Dendritic cell treated with granulocyte-macrophage colony-stimulating factor and Interleukin-4, amounts not matched to agents 40 ng/mL and 50 ng/mL, for 4 days (primary cell): ENCODE measurements at regions not wholly inside any gene's neighbourhood (a gene's known extent, or its start where the extent isn't known, plus 50 kb on each side); places are given as distances from the start of the nearest gene placed in this dataset.

ENCODE experiments used
- H3K27ac Mint-ChIP-seq: one replicate; pipeline ENCODE4 v1.8.0; 2022; ENCODE audit warnings: mild to moderate bottlenecking, mixed read lengths
- H3K27me3 Mint-ChIP-seq: one replicate; pipeline ENCODE4 v1.8.0; 2022; ENCODE audit warnings: mild to moderate bottlenecking, mixed read lengths
- H3K36me3 Mint-ChIP-seq: one replicate; pipeline ENCODE4 v1.8.0; 2022; ENCODE audit warnings: low read depth, mixed read lengths
- H3K4me1 Mint-ChIP-seq: one replicate; pipeline ENCODE4 v1.8.0; 2022; ENCODE audit warnings: low read depth, mixed read lengths
- H3K4me3 Mint-ChIP-seq: one replicate; pipeline ENCODE4 v1.8.0; 2022; ENCODE audit warnings: mild to moderate bottlenecking, moderate library complexity, mixed read lengths
- H3K9me3 Mint-ChIP-seq: one replicate; pipeline ENCODE4 v1.8.0; 2022; ENCODE audit warnings: mixed read lengths
- intact Hi-C: fragments of 100-400 bp; cut with micrococcal nuclease; formaldehyde crosslinking; loops from one replicate; pipeline ENCODE4 v1.15.0; 2022

DNA sequence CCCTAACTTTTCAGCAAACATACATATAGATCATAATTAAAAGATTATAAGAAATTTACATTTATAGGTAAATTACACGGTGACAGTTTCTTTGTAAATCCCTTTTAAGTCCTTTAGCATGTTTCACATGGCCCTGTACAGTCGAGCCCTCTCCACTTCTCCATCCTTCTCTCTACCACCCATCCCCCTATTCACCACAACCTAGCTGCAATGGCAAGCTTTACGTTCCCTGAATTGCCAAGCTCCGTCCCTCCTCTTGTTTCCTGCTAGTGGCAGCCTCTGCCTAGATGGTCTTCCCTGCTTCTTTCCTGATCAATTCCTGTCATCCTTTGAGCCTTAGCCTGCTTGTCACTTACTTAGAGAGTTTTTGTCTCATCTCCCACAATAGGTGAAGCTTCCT lies 116.2 kb downstream of the TMA16 start:
- Mint-ChIP-seq H3K27ac (peak overlapping the region; percentile 94), H3K27me3 (no peaks in the 10 kb centered on the region), H3K4me3 (peak overlapping the region; percentile 95), H3K9me3 (peaks cover 9% of the 10 kb centered on the region), H3K36me3 (peaks cover 74% of the 10 kb centered on the region), H3K4me1 (peaks cover 57% of the 10 kb centered on the region)
- intact Hi-C loops, result loop anchor here (5.0 kb wide), 1 partner anchor 53 kb away; no protein-coding TSS in a partner anchor

DNA sequence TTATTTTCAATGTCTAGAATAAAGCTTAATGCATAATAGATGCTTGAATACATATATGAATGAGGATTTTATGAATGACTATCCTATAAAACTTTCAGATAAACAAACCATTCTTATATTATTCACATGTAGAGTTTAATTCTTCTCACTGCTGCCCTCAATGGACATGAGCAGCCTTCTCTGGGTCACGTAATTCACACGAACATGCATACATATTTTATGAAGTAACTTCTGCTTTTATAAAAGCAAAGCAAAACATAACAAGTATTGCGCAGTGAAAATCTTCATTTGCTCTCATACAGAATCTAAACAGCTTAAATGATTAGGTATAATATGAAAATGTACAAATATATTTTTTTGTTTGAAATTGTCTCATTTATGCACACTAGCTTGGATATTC lies 116.7 kb downstream of the TMA16 start:
- H3K36me3 Mint-ChIP-seq, result peaks cover 69% of the 10 kb centered on the region
- peaks cover 54% of the 10 kb centered on the region for H3K4me1 Mint-ChIP-seq
- H3K27me3 Mint-ChIP-seq, result no peaks in the 10 kb centered on the region
- intact Hi-C loops, result loop anchor here (5.0 kb wide), 1 partner anchor 54 kb away; no protein-coding TSS in a partner anchor
- peak overlapping the region; percentile 94 for H3K27ac Mint-ChIP-seq
- H3K9me3 Mint-ChIP-seq, result peaks cover 9% of the 10 kb centered on the region
- H3K4me3 Mint-ChIP-seq, result peak overlapping the region; percentile 83

DNA sequence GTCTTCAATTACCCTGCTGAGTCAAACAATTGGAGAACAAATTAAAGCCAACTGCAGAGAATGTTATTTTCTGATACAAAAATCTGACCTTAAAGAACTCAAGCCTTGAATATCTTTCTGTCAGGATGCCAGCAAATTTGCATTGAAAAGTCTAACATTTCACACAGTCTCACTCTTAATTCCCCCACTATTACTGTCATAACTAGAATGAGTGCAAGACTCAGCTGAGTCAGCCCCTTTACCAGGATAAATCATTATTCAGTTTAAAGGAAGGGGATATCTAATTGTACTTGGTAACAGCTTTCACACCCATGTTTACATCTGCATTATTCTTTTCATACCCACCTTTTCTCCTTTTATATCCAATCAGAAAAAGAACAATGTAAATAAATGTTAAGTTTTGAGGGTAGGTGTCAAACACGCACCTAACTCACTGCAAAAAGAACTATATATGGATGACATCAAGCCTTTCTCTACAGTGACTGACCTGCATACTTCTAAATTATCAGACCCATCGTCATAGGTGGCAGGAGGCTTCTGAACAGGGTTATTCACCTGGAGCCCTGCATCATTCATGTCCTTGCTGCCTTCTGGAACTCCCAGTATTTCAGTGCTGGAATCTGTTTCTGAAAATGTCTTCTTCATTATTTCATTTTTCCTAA lies 117.4 kb downstream of the TMA16 start:
- H3K4me3 Mint-ChIP-seq, result peak overlapping the region; percentile 83

DNA sequence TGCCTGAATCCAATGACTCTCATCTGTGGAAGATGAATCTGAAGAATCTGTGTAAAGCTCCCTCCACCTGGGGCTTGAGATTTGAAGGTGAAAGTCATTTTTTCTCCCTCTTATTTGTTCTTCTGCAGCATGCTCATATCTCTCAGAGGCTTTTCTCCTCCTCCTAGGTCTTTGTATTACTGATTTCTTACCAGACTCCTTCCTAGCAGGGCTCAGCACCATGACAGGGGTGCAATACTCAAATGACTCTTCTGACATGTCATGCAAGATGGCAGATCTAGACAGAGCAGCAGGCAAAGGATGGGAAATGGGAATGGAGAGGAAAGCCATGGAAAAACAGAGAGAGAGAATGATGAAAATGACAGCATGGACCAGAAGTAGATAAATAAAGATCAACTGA lies 118.3 kb downstream of the TMA16 start:
- H3K36me3 Mint-ChIP-seq, result peaks cover 53% of the 10 kb centered on the region
- H3K27ac Mint-ChIP-seq, result peak overlapping the region; percentile 94
- H3K27me3 Mint-ChIP-seq, result no peaks in the 10 kb centered on the region
- peak overlapping the region; percentile 83 for H3K4me3 Mint-ChIP-seq
- H3K4me1 Mint-ChIP-seq, result peaks cover 38% of the 10 kb centered on the region
- intact Hi-C loops, result loop anchor here (2.0 to 5.0 kb wide), 2 partner anchors 52 to 55 kb away; no protein-coding TSS in a partner anchor
- H3K9me3 Mint-ChIP-seq, result peaks cover 9% of the 10 kb centered on the region

More for the DNA sequence above, 117.4 kb downstream of the TMA16 start:
- H3K27me3 Mint-ChIP-seq, result no peaks in the 10 kb centered on the region
- intact Hi-C loops, result loop anchor here (2.0 to 5.0 kb wide), 2 partner anchors 53 to 55 kb away; no protein-coding TSS in a partner anchor
- peaks cover 9% of the 10 kb centered on the region for H3K9me3 Mint-ChIP-seq
- H3K27ac Mint-ChIP-seq, result peak overlapping the region; percentile 94
- H3K4me1 Mint-ChIP-seq, result peaks cover 46% of the 10 kb centered on the region
- peaks cover 61% of the 10 kb centered on the region for H3K36me3 Mint-ChIP-seq

DNA sequence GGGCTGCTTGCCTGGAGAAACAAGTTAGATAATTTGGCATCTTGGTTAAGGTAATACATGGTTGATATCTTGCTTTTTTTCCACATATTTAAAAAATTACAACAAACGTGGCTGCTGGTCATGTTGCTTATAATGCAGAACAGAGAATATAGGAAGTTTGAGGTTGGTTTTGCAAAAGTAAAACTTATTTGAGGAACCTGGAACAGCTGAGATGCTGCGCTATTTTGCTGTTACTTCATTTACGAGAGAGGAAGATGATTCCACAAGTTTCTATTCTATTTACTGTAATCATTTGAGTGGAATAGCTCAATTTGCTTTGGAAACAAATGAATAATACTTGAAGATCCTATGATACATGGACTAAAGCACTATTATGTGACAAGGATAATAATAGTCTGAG lies 118.9 kb downstream of the TMA16 start:
- Mint-ChIP-seq H3K27me3 (no peaks in the 10 kb centered on the region), H3K36me3 (peaks cover 47% of the 10 kb centered on the region)
- intact Hi-C loops, result loop anchor here (2.0 to 5.0 kb wide), 2 partner anchors 51 to 56 kb away; no protein-coding TSS in a partner anchor

DNA sequence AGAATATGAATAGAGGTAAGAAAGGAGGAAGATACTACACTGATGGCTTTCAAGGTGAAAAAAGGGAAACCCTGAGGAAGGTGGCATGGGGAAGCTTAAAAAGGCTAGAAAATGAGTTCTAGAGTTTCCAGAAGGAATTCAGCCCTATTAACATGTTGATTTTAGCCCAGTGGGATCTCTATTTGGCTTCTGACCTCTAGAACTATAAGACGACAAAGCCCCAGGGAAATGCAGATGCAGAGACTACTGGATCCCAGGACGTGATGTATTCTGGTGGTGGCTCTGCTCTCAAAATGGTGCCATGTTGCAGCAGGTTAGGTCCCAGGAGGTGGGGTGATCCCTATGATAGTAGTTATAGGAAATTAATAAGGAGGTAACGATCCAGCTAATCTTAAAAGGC lies 120.4 kb downstream of the TMA16 start:
- H3K27ac Mint-ChIP-seq, result peak overlapping the region; percentile 94
- H3K36me3 Mint-ChIP-seq, result peaks cover 32% of the 10 kb centered on the region
- H3K9me3 Mint-ChIP-seq, result peaks cover 9% of the 10 kb centered on the region
- intact Hi-C loops, result loop anchor here (5.0 kb wide), 1 partner anchor 58 kb away; no protein-coding TSS in a partner anchor
- no peak overlapping the region for H3K4me3 Mint-ChIP-seq
- peaks cover 32% of the 10 kb centered on the region for H3K4me1 Mint-ChIP-seq
- no peaks in the 10 kb centered on the region for H3K27me3 Mint-ChIP-seq

More for the DNA sequence above, 118.9 kb downstream of the TMA16 start:
- peak overlapping the region; percentile 83 for H3K4me3 Mint-ChIP-seq
- peak overlapping the region; percentile 94 for H3K27ac Mint-ChIP-seq
- H3K9me3 Mint-ChIP-seq, result peaks cover 9% of the 10 kb centered on the region
- peaks cover 37% of the 10 kb centered on the region for H3K4me1 Mint-ChIP-seq

DNA sequence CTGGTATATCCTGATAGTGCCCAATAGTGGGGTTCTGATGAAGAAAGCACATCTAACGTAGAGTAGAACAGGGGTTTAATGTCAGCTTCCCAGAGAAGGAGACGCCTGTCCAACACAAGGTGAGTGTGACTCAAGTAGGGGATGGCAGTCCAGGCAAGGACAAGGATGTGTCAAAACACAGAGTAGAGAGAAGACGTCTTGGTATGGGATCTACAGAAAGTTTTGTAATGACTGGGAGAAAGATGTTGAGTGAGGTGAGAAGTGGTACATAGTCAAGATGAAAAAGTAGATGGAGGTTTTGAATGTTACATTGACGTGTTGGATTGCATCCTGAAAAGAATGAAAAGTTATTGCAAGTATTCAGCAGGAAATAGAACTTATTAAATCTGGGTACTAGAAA lies 124.4 kb downstream of the TMA16 start:
- Mint-ChIP-seq H3K4me1 (peaks cover 52% of the 10 kb centered on the region), H3K27ac (peak overlapping the region; percentile 16), H3K4me3 (no peak overlapping the region), H3K9me3 (peaks cover 9% of the 10 kb centered on the region), H3K27me3 (no peaks in the 10 kb centered on the region), H3K36me3 (no peaks in the 10 kb centered on the region)
- intact Hi-C loops, result no loop called here

DNA sequence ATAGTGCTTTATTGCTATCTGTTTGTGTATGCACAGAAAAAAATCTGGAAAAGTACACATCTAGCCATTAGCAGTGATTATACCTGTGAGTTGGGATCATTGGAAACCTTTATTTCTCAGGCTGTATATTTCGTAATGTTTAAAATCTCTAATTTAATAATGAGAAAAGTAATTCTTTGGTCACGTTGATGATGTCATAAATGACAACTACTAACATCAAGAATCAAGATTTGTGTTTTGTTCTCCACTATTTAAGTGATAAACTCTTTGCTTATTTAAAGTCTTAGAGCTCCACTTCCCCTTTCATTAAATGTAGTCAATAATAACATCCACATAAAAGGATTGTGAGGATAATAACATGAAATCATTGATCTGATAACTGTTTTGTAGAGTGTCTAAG lies 126.2 kb downstream of the TMA16 start:
- H3K36me3 Mint-ChIP-seq, result no peaks in the 10 kb centered on the region
- H3K9me3 Mint-ChIP-seq, result peaks cover 9% of the 10 kb centered on the region
- H3K27ac Mint-ChIP-seq, result no peak overlapping the region
- H3K4me3 Mint-ChIP-seq, result no peak overlapping the region
- H3K4me1 Mint-ChIP-seq, result peaks cover 48% of the 10 kb centered on the region
- H3K27me3 Mint-ChIP-seq, result no peaks in the 10 kb centered on the region
- intact Hi-C loops, result no loop called here

DNA sequence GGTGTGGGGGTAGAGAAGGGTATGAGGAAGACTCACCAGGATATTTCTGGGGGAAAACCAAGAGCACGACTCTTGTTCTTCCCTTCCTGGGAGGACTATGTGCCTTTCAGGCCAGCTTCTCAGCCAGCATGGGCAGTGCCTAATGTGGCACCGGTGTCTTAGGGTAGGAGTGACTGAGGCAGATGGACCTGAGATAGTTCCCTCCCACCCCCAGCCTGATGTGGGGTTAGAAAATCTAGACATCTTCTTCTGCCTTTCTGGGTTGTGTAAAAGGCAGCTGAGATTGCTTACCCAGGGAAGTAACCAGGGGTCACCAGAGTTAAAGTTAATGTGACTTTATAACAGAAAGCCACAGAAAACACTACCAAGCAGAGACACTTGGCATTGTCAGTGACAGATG lies 127.3 kb downstream of the TMA16 start:
- Mint-ChIP-seq H3K36me3 (no peaks in the 10 kb centered on the region), H3K9me3 (peaks cover 9% of the 10 kb centered on the region), H3K27me3 (no peaks in the 10 kb centered on the region), H3K27ac (peak overlapping the region; percentile 91), H3K4me3 (peak overlapping the region; percentile 13), H3K4me1 (peaks cover 48% of the 10 kb centered on the region)
- intact Hi-C loops, result no loop called here

DNA sequence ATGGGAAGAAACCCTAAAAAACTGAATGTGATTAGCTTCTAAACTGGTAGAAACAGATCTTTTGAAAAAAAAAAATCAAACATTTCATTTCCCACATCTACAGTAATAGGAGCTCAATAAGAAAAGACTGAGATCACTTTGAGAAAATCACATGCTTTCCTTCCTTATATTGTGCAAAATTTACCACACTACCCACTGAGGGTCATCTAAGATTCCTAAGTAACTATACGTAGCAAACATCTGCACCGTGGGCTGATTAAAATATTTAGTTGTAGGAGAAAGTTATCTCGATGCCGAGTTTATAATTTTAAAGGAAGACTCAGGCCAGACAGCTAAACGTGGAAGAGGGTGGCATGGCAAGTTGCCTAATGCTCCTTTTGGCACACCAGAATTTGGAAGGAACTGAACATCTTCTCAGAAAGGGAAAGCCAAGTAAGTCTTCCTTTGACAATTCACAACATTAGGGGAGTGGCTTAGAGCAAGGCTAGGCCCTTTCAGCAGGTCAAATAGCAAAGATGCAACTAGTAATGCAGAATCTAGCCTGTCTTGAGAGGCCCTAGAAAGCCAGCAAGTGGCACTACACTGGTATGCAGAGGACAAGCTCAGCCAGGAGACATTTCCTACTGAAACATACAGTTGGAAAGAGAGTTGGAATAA lies 128.0 kb downstream of the TMA16 start:
- H3K4me1 Mint-ChIP-seq, result peaks cover 48% of the 10 kb centered on the region
- intact Hi-C loops, result no loop called here

DNA sequence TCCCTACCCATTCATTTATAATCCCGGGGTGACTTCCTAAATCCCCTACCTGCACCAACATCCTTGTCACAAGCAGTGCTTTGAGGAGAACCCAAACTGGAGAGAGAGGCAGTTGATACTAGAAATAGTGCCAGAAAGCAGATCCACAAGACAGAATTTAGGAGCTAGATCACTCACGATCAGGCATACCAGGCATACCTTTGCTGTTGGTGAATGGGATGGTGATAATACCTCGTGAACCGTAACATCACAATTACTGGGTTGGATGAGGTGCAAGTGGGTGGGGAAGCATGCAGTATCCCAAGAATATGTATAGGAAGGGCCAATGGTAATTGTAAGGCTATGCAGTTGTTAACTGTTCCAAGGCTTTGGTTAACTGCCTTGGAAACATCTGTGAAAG lies 129.3 kb downstream of the TMA16 start:
- peaks cover 45% of the 10 kb centered on the region for H3K4me1 Mint-ChIP-seq
- no peaks in the 10 kb centered on the region for H3K36me3 Mint-ChIP-seq
- no peak overlapping the region for H3K27ac Mint-ChIP-seq
- H3K4me3 Mint-ChIP-seq, result no peak overlapping the region
- intact Hi-C loops, result no loop called here
- peaks cover 9% of the 10 kb centered on the region for H3K9me3 Mint-ChIP-seq
- H3K27me3 Mint-ChIP-seq, result no peaks in the 10 kb centered on the region

More for the DNA sequence above, 128.0 kb downstream of the TMA16 start:
- Mint-ChIP-seq H3K27me3 (no peaks in the 10 kb centered on the region), H3K9me3 (peaks cover 9% of the 10 kb centered on the region), H3K36me3 (no peaks in the 10 kb centered on the region), H3K4me3 (peak overlapping the region; percentile 37), H3K27ac (peak overlapping the region; percentile 91)

DNA sequence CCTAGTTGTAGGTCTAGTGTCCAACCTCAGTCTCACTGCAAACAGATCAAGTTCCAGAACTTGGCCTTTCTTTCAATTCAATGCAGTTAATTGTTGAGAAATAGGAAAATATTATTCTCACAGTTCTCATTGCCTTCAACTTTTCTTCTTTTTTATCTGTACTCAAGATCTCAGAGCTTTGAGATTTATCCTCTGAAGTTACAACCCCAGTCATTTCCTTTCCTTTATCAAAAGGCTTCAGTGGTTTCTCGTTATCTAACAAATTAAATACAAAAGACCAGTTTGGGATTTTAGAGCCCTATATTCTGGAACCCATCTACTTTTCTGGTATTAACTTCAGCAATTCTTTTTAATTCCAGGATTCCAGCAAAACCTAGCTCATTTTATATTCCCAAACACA lies 130.2 kb downstream of the TMA16 start:
- no peaks in the 10 kb centered on the region for H3K36me3 Mint-ChIP-seq
- intact Hi-C loops, result no loop called here
- H3K4me3 Mint-ChIP-seq, result no peak overlapping the region
- H3K4me1 Mint-ChIP-seq, result peaks cover 41% of the 10 kb centered on the region
- H3K27me3 Mint-ChIP-seq, result no peaks in the 10 kb centered on the region
- H3K27ac Mint-ChIP-seq, result no peak overlapping the region
- peaks cover 9% of the 10 kb centered on the region for H3K9me3 Mint-ChIP-seq

DNA sequence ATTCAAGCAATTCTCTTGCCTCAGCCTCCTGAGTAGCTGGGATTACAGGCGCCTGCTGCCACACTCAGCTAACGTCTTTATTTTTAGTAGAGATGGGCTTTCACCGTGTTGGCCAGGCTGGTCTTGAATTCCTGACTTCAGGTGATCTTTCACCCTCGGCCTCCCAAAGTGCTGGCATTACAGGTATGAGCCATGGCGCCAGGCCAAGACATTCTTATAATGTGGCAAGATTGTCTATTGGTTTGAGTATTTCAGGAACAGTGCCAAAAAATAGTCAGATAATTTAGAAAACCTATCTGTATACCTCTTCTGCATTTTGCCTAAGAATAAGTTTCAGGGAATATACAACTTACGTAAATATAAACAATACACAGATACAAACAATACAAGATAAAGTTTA lies 136.8 kb downstream of the TMA16 start:
- Mint-ChIP-seq H3K4me1 (peaks cover 16% of the 10 kb centered on the region), H3K27me3 (no peaks in the 10 kb centered on the region), H3K4me3 (no peak overlapping the region), H3K27ac (no peak overlapping the region), H3K36me3 (no peaks in the 10 kb centered on the region), H3K9me3 (peaks cover 9% of the 10 kb centered on the region)
- intact Hi-C loops, result no loop called here

DNA sequence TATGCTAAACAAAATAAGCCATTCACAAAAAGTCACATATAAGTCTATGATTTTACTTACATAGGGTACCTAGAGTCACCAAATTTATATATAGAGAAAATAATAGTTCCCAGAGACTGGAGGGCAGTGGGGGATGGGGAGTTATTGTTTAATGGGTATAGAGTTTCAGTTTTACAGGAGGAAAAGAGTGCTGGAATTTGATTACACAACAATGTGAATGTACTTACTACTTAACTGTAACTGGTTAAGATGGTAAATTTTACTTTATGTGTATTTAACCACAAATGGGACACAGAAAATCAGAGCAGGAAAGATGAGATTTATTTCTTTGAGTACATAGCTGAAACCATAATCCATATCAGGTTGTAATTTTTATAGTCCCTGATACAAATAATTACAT lies 144.4 kb downstream of the TMA16 start:
- no peak overlapping the region for H3K4me3 Mint-ChIP-seq
- no peak overlapping the region for H3K27ac Mint-ChIP-seq
- intact Hi-C loops, result no loop called here
- no peaks in the 10 kb centered on the region for H3K9me3 Mint-ChIP-seq
- no peaks in the 10 kb centered on the region for H3K27me3 Mint-ChIP-seq
- no peaks in the 10 kb centered on the region for H3K36me3 Mint-ChIP-seq
- no peaks in the 10 kb centered on the region for H3K4me1 Mint-ChIP-seq
